K562 (cell line): ENCODE measurements at regions not wholly inside any gene's neighbourhood (a gene's known extent, or its start where the extent isn't known, plus 50 kb on each side); places are given as distances from the start of the nearest gene placed in this dataset.

Experiments
- ARNT ChIP-seq, 2 experiments: fragments of 450-650 bp; IDR thresholded peaks; 2 replicates each; pipeline ENCODE4 v1.6.1; 2016; ENCODE audit warnings: mild to moderate bottlenecking in 1 of 2
- HMGN3 ChIP-seq: IDR thresholded peaks from 2 replicates; pipeline ENCODE4 v1.6.1; 2011; ENCODE audit warnings: borderline replicate concordance, low read depth, mild to moderate bottlenecking, mixed read lengths, low read length; ENCODE audit not compliant: insufficient read length; ENCODE audit errors: extremely low read depth
- KLF10 ChIP-seq: fragments of 250-450 bp; sonication (Bioruptor Pico); IDR thresholded peaks from 2 replicates; pipeline ENCODE4 v1.6.1; 2021; ENCODE audit warnings: matching md5 sums
- MCM5 ChIP-seq: fragments of 450-650 bp; IDR thresholded peaks from 2 replicates; pipeline ENCODE4 v1.6.1; 2016; ENCODE audit warnings: low read depth
- NFYB ChIP-seq: IDR thresholded peaks from 2 replicates; pipeline ENCODE4 v1.6.1; 2011; ENCODE audit warnings: mild to moderate bottlenecking, moderate library complexity; ENCODE audit not compliant: insufficient read length; ENCODE audit errors: extremely low read depth
- PPARD ChIP-seq: fragments of 250-450 bp; sonication (Bioruptor Pico); IDR thresholded peaks from 2 replicates; pipeline ENCODE4 v1.8.0; 2022; ENCODE audit warnings: inconsistent platforms, mild to moderate bottlenecking, moderate library complexity
- SMAD2 ChIP-seq: fragments of 150-350 bp; IDR thresholded peaks from 2 replicates; pipeline ENCODE4 v1.6.1; 2014; ENCODE audit warnings: low read depth, mild to moderate bottlenecking, low read length
- TEAD2 ChIP-seq: fragments of 450-650 bp; IDR thresholded peaks from 2 replicates; pipeline ENCODE4 v1.6.1; 2016; ENCODE audit warnings: missing genetic modification characterization, control low read depth, missing compliant biosample characterization
- TGIF2 ChIP-seq: sonication (generic); formaldehyde crosslinking; IDR thresholded peaks from 2 replicates; pipeline ENCODE4 v1.8.1; 2022; ENCODE audit warnings: mild to moderate bottlenecking, missing genetic modification reagents, moderate library complexity
- ZBED1 ChIP-seq: IDR thresholded peaks from 2 replicates; pipeline ENCODE4 v1.6.1; 2014
- ZBTB8A ChIP-seq: fragments of 450-650 bp; IDR thresholded peaks from 2 replicates; pipeline ENCODE4 v1.6.1; 2018; ENCODE audit warnings: mild to moderate bottlenecking, moderate library complexity; ENCODE audit not compliant: partially characterized antibody
- ZC3H4 ChIP-seq: sonication (generic); formaldehyde crosslinking; IDR thresholded peaks from 2 replicates; pipeline ENCODE4 v1.9.0; 2021; ENCODE audit warnings: missing genetic modification reagents, borderline replicate concordance
- ZNF668 ChIP-seq: fragments of 250-450 bp; sonication (Bioruptor Pico); IDR thresholded peaks from 2 replicates; pipeline ENCODE4 v1.8.0; 2022; ENCODE audit warnings: mild to moderate bottlenecking, inconsistent platforms
- ZSCAN32 ChIP-seq: fragments of 450-650 bp; formaldehyde crosslinking; IDR thresholded peaks from 2 replicates; pipeline ENCODE4 v1.4.0; 2020; ENCODE audit warnings: mild to moderate bottlenecking, moderate library complexity
- TF ChIP-seq, protein P1 (sequence below): sonication (generic); formaldehyde crosslinking; IDR thresholded peaks from 2 replicates; pipeline ENCODE4 v1.8.1; 2022; ENCODE audit warnings: missing genetic modification reagents
- TF ChIP-seq, protein P2 (sequence below): fragments of 250-450 bp; sonication (Bioruptor Pico); IDR thresholded peaks from 2 replicates; pipeline ENCODE4 v1.5.0; 2021; ENCODE audit warnings: mild to moderate bottlenecking, borderline replicate concordance
- TF ChIP-seq, protein P3 (sequence below): fragments of 250-450 bp; sonication (Bioruptor Pico); IDR thresholded peaks from 2 replicates; pipeline ENCODE4 v1.9.0; 2021; ENCODE audit warnings: mild to moderate bottlenecking
- TF ChIP-seq, protein P4 (sequence below): fragments of 450-650 bp; formaldehyde crosslinking; IDR thresholded peaks from 2 replicates; pipeline ENCODE4 v1.4.0; 2022; ENCODE audit warnings: missing genetic modification characterization
- TF ChIP-seq, protein P5 (sequence below): fragments of 250-450 bp; sonication (Bioruptor Pico); IDR thresholded peaks from 2 replicates; pipeline ENCODE4 v1.5.1; 2021; ENCODE audit warnings: mild to moderate bottlenecking

DNA sequence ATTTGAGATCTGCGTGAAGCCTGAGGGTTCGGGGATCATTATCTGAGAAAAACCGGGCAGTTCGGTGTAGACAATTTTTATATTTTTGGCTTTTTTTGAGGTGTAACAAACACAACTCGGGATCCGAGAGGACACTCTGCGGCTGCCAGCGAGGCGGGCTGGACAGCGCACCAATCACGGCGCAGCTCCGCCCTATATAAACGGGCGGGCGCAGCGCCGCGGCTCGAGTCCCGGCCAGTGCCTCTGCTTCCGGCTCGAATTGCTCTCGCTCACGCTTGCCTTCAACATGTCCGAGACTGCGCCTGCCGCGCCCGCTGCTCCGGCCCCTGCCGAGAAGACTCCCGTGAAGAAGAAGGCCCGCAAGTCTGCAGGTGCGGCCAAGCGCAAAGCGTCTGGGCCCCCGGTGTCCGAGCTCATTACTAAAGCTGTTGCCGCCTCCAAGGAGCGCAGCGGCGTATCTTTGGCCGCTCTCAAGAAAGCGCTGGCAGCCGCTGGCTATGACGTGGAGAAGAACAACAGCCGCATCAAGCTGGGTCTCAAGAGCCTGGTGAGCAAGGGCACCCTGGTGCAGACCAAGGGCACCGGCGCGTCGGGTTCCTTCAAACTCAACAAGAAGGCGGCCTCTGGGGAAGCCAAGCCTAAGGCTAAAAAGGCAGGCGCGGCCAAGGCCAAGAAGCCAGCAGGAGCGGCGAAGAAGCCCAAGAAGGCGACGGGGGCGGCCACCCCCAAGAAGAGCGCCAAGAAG lies 69.0 kb downstream of the HFE start (continued):
- TF ChIP-seq, protein P1, sequence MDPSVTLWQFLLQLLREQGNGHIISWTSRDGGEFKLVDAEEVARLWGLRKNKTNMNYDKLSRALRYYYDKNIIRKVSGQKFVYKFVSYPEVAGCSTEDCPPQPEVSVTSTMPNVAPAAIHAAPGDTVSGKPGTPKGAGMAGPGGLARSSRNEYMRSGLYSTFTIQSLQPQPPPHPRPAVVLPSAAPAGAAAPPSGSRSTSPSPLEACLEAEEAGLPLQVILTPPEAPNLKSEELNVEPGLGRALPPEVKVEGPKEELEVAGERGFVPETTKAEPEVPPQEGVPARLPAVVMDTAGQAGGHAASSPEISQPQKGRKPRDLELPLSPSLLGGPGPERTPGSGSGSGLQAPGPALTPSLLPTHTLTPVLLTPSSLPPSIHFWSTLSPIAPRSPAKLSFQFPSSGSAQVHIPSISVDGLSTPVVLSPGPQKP (CRISPR knock-in tag) = no peak
- TF ChIP-seq, protein P2, sequence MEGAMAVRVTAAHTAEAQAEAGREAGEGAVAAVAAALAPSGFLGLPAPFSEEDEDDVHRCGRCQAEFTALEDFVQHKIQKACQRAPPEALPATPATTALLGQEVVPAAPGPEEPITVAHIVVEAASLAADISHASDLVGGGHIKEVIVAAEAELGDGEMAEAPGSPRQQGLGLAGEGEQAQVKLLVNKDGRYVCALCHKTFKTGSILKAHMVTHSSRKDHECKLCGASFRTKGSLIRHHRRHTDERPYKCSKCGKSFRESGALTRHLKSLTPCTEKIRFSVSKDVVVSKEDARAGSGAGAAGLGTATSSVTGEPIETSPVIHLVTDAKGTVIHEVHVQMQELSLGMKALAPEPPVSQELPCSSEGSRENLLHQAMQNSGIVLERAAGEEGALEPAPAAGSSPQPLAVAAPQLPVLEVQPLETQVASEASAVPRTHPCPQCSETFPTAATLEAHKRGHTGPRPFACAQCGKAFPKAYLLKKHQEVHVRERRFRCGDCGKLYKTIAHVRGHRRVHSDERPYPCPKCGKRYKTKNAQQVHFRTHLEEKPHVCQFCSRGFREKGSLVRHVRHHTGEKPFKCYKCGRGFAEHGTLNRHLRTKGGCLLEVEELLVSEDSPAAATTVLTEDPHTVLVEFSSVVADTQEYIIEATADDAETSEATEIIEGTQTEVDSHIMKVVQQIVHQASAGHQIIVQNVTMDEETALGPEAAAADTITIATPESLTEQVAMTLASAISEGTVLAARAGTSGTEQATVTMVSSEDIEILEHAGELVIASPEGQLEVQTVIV = no peak
- TF ChIP-seq HMGN3 (peak; percentile 99), MCM5 (no peak), NFYB (peak; percentile 67), ZSCAN32 (CRISPR knock-in tag) (peak; percentile 16; the same call in 1 of the 2 replicates), PPARD (no peak), KLF10 (CRISPR knock-in tag) (0 out of 2 replicates have a peak, but pooled peaks have one; percentile 40), TEAD2 (tag) (no peak), SMAD2 (no peak), ARNT (IDR thresholded peaks at IDR 0.05) (peak in 1 of 2 experiments; percentile 14; a peak in 1 of 4 replicates), ZBED1 (peak; percentile 99), ZNF668 (no peak), ZBTB8A (no peak), ZC3H4 (CRISPR knock-in tag) (peak; percentile 90; the same call in 1 of the 2 replicates), TGIF2 (CRISPR knock-in tag) (0 out of 2 replicates have a peak, but pooled peaks have one; percentile 60)
- TF ChIP-seq, protein P3, sequence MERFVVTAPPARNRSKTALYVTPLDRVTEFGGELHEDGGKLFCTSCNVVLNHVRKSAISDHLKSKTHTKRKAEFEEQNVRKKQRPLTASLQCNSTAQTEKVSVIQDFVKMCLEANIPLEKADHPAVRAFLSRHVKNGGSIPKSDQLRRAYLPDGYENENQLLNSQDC (CRISPR knock-in tag) = peak; percentile 80; the same call in 1 of the 2 replicates
- TF ChIP-seq, protein P4, sequence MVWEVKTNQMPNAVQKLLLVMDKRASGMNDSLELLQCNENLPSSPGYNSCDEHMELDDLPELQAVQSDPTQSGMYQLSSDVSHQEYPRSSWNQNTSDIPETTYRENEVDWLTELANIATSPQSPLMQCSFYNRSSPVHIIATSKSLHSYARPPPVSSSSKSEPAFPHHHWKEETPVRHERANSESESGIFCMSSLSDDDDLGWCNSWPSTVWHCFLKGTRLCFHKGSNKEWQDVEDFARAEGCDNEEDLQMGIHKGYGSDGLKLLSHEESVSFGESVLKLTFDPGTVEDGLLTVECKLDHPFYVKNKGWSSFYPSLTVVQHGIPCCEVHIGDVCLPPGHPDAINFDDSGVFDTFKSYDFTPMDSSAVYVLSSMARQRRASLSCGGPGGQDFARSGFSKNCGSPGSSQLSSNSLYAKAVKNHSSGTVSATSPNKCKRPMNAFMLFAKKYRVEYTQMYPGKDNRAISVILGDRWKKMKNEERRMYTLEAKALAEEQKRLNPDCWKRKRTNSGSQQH = no peak; the same call in 1 of the 2 replicates
- TF ChIP-seq, protein P5, sequence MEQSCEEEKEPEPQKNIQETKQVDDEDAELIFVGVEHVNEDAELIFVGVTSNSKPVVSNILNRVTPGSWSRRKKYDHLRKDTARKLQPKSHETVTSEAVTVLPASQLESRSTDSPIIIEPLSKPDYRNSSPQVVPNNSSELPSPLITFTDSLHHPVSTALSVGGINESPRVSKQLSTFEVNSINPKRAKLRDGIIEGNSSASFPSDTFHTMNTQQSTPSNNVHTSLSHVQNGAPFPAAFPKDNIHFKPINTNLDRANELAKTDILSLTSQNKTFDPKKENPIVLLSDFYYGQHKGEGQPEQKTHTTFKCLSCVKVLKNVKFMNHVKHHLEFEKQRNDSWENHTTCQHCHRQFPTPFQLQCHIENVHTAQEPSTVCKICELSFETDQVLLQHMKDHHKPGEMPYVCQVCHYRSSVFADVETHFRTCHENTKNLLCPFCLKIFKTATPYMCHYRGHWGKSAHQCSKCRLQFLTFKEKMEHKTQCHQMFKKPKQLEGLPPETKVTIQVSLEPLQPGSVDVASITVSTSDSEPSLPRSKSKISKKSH = no peak
